ENCODE measurements at regions not wholly inside any gene's neighbourhood (a gene's known extent, or its start where the extent isn't known, plus 50 kb on each side); places are given as distances from the start of the nearest gene placed in this dataset.

DNA sequence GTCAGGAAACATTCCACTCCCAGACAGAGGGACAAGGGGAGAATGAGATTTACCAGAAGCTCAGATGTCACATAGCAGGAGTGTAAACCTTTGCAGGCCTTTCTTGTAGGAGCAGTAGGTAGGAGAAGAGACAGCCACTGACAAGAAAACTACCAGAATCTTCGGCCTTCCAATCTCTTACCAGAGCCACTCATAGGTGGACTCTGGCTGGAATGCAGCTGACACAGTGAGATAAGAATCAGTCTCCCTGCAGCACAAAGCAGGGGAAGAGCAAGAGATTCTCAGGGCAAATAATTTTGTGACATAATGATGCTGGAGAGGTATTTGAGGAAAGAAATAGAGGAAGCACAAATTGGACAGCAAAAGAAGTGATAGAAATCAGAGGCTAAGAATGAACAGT, 1534.5 kb downstream of the DPP10 start:
- in situ Hi-C loops (cut with MboI), result no loop called here
- FAIRE-seq, result no peak
- 0% methylated on average over 1 of the region's 1 CpG for WGBS (ENCODE audit: insufficient coverage, insufficient replicate concordance, low lambda C conversion rate, missing lambda C conversion rate)

DNA sequence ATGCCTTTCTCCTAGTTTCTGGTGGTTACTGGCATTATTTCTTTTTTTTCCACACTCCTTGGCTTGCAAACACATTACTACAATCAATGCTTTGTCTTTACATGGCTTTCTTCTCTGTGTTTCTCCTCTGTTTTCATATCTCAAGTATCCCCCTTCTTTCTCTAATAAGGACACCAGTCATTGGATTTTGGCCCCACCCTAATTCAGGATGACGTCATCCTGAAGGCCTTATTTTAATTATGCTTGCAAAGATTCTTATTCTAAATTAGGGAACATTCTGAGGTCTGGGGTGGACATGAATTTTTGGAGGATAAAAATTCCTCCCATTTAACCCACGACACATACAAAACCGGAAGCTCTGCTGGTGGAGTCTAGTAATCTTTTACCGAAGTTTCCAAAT, 1556.6 kb downstream of the DPP10 start:
- Histone ChIP-seq H3K27me3 (replicated peaks in 1 of 2; ENCODE audit: control insufficient read depth in 2 of 2, insufficient read depth in 2 of 2, low read length in 1 of 2) (no peaks in the 10 kb centered on the region), H3K4me1 (ENCODE audit: control insufficient read depth, insufficient read depth, low read length) (no peaks in the 10 kb centered on the region), H3K36me3 (ENCODE audit: control insufficient read depth in 2 of 2, insufficient read depth in 2 of 2, low read length in 1 of 2) (no peaks in the 10 kb centered on the region), H2AFZ (ENCODE audit: control insufficient read depth, low read depth, low read length) (no peak overlapping the region), H3K9ac (ENCODE audit: control insufficient read depth, insufficient read depth, low read length) (no peak overlapping the region), H3K4me3 (no peak overlapping the region), H3K79me2 (ENCODE audit: control insufficient read depth, insufficient read depth, low read length) (no peaks in the 10 kb centered on the region), H4K20me1 (ENCODE audit: control insufficient read depth, insufficient read depth) (no peaks in the 10 kb centered on the region), H3K9me3 (replicated peaks; ENCODE audit: control insufficient read depth, insufficient read depth, low read length) (no peaks in the 10 kb centered on the region), H3K27ac (ENCODE audit: control insufficient read depth, insufficient read depth) (no peak overlapping the region), H3K4me2 (ENCODE audit: control insufficient read depth, insufficient read depth) (no peak overlapping the region)
- SMC1A ChIA-PET (ENCODE audit: uncharacterized antibody, unreplicated experiment), result no interaction called here
- in situ Hi-C loops (cut with MboI), result no loop called here
- no TSS peak for BruUV-seq (replicated peaks)
- no peak for FAIRE-seq
- DNase-seq (ENCODE audit: low read depth, low spot score), result no peak
- intact Hi-C loops (cut with micrococcal nuclease; ENCODE audit: unreplicated experiment), result no loop called here
- no peak for ATAC-seq
- CTCF ChIA-PET, result no interaction called here
- 41% methylated on average over 4 of the region's 4 CpGs for WGBS (ENCODE audit: insufficient coverage, insufficient replicate concordance, low lambda C conversion rate, missing lambda C conversion rate)
- RAD21 ChIA-PET (ENCODE audit: unreplicated experiment), result no interaction called here
- TF ChIP-seq ATF7 (IDR thresholded peaks at IDR 0.05; ENCODE audit: low read depth), result peak; percentile 58
- TF ChIP-seq CREM (IDR thresholded peaks at IDR 0.05; ENCODE audit: low read depth), result no peak
- no peak for TF ChIP-seq TARDBP (IDR thresholded peaks at IDR 0.05; ENCODE audit: borderline replicate concordance)
- POLR2A ChIA-PET, result no interaction called here

More for the DNA sequence above, 1534.5 kb downstream of the DPP10 start:
- H3K79me2 ChIP-seq (ENCODE audit: control insufficient read depth, insufficient read depth, low read length), result no peaks in the 10 kb centered on the region
- CTCF ChIA-PET, result interaction anchor here (0.6 kb wide), 1 partner anchor 890 kb away, joined by 3 read pairs; no protein-coding TSS in a partner anchor
- ATAC-seq (no peak), DNase-seq (ENCODE audit: low read depth, low spot score) (no peak)
- no peaks in the 10 kb centered on the region for H3K4me1 ChIP-seq (ENCODE audit: control insufficient read depth, insufficient read depth, low read length)
- no peak overlapping the region for H3K27ac ChIP-seq (ENCODE audit: control insufficient read depth, insufficient read depth)
- H3K4me3 ChIP-seq, result no peak overlapping the region
- no peaks in the 10 kb centered on the region for H3K27me3 ChIP-seq (replicated peaks in 1 of 2; ENCODE audit: control insufficient read depth in 2 of 2, insufficient read depth in 2 of 2, low read length in 1 of 2)
- no TSS peak for BruUV-seq (replicated peaks)
- no peaks in the 10 kb centered on the region for H3K36me3 ChIP-seq (ENCODE audit: control insufficient read depth in 2 of 2, insufficient read depth in 2 of 2, low read length in 1 of 2)
- H3K9me3 ChIP-seq (replicated peaks; ENCODE audit: control insufficient read depth, insufficient read depth, low read length), result no peaks in the 10 kb centered on the region
- no peak overlapping the region for H2AFZ ChIP-seq (ENCODE audit: control insufficient read depth, low read depth, low read length)
- TF ChIP-seq SMC3 (IDR thresholded peaks at IDR 0.05; ENCODE audit: borderline replicate concordance, low read length) (no peak), GATAD2B (conservative IDR thresholded peaks at IDR 0.05; ENCODE audit: low read depth) (no peak), SREBF2 (IDR thresholded peaks at IDR 0.05; ENCODE audit: low read length) (no peak), SREBF1 (IDR thresholded peaks at IDR 0.05; ENCODE audit: low read length) (no peak), YBX1 (IDR thresholded peaks at IDR 0.05) (no peak), TBL1XR1 (IDR thresholded peaks at IDR 0.05; ENCODE audit: low read depth, low read length) (no peak), CHD1 (IDR thresholded peaks at IDR 0.05; ENCODE audit: low read depth, low read length) (no peak), MXI1 (IDR thresholded peaks at IDR 0.05; ENCODE audit: low read depth, low read length) (no peak), HDGF (IDR thresholded peaks at IDR 0.05) (no peak)
- no peaks in the 10 kb centered on the region for H4K20me1 ChIP-seq (ENCODE audit: control insufficient read depth, insufficient read depth)
- H3K9ac ChIP-seq (ENCODE audit: control insufficient read depth, insufficient read depth, low read length), result no peak overlapping the region
- intact Hi-C loops (cut with micrococcal nuclease; ENCODE audit: unreplicated experiment), result no loop called here
- POLR2A ChIA-PET, result no interaction called here
- RAD21 ChIA-PET (ENCODE audit: unreplicated experiment), result no interaction called here
- SMC1A ChIA-PET (ENCODE audit: uncharacterized antibody, unreplicated experiment), result no interaction called here
- no peak overlapping the region for H3K4me2 ChIP-seq (ENCODE audit: control insufficient read depth, insufficient read depth)

All from GM12878 (cell line).